ENCODE measurements at regions not wholly inside any gene's neighbourhood (a gene's known extent, or its start where the extent isn't known, plus 50 kb on each side); places are given as distances from the start of the nearest gene placed in this dataset.

DNA sequence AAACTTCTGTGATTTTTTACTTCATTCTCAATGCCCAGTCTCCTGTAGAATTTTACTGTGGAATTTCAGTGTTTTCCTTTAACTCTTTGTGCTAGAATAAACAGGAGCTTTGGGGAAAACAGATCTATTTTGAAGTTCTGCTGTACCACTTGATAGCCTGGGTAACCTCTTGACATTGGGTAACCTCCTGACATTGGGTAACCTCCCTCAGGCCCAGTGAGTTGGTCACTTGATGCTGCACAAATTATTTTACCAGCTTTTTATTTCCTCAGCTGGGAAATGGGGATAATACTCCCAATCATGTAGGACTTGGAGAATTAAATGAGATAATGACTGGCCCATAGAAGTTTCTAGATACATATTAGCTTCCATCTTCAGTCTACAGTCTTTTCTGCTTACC is 137.3 kb upstream of the TOP1 start:
- Histone ChIP-seq H3K27ac (ENCODE audit: extremely low read depth, low read depth, low read length) (no peak overlapping the region), H3K4me1 (replicated peaks in 1 of 2; ENCODE audit: control insufficient read depth in 2 of 2, insufficient read depth in 2 of 2, low read length in 2 of 2) (no peaks in the 10 kb centered on the region), H3K9ac (ENCODE audit: insufficient read depth in 1 of 2, low read depth in 2 of 2, low read length in 2 of 2) (no peak overlapping the region), H3K9me1 (ENCODE audit: control insufficient read depth, insufficient read depth, low read length) (no peaks in the 10 kb centered on the region), H3K4me2 (ENCODE audit: insufficient read depth, low read length) (no peak overlapping the region), H2AFZ (ENCODE audit: low read depth, low read length) (no peak overlapping the region), H3K4me3 (no peak overlapping the region), H3K36me3 (ENCODE audit: control insufficient read depth, insufficient read depth, low read length) (no peaks in the 10 kb centered on the region), H3K9me3 (replicated peaks; ENCODE audit: control insufficient read depth, insufficient read depth, low read depth, low read length) (no peaks in the 10 kb centered on the region), H3K27me3 (ENCODE audit: control insufficient read depth in 2 of 2, insufficient read depth in 2 of 2, low read length in 2 of 2) (peaks cover 0 to 7% of the 10 kb centered on the region in 2 experiments; a peak in 1 of 5 replicates), H4K20me1 (replicated peaks; ENCODE audit: control insufficient read depth, insufficient read depth, low read length) (no peaks in the 10 kb centered on the region; the same call in 1 of the 2 replicates), H3K79me2 (ENCODE audit: control insufficient read depth, insufficient read depth, low read length) (no peaks in the 10 kb centered on the region)
- ATAC-seq, result no peak
- in situ Hi-C loops (cut with MboI) (no loop called here), intact Hi-C loops (cut with micrococcal nuclease) (no loop called here)
- BruUV-seq (replicated peaks), result no TSS peak
- POLR2A ChIA-PET, result interaction anchor here (0.6 kb wide), 1 partner anchor 282 kb away, joined by 3 read pairs; no protein-coding TSS in a partner anchor
- no peak for TF ChIP-seq RFX1 (IDR thresholded peaks at IDR 0.05)
- no peak for DNase-seq (ENCODE audit: extremely low read depth in 1 of 4, low spot score in 3 of 4)
- CTCF ChIA-PET (ENCODE audit: low intra/inter-chr PET ratio), result no interaction called here
- FAIRE-seq, result no peak

DNA sequence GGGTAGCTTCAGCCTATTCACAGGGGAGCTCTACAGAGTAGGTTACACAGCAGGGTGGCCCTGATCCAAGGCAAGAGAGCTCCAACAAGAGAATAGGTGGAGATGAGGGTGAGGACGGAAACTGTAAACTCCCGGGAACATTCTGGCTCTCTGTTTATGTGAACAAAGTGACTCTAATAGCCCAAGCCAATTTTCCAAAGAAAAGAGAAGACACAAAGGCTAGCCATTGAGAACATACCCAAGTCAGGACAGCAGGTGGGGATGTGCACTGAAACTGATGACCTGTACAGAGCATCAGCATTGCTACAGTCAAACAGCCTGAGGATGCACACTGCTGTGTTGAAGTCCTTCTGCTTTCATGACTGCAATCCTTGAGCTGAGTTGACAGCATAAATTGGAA is 136.0 kb upstream of the TOP1 start:
- H3K9me1 ChIP-seq (ENCODE audit: control insufficient read depth, insufficient read depth, low read length), result no peaks in the 10 kb centered on the region
- WGBS (ENCODE audit: insufficient coverage, low coverage, missing lambda C conversion rate), result 0% methylated on average over 2 of the region's 2 CpGs
- intact Hi-C loops (cut with micrococcal nuclease), result no loop called here
- no peaks in the 10 kb centered on the region for H3K4me1 ChIP-seq (replicated peaks in 1 of 2; ENCODE audit: control insufficient read depth in 2 of 2, insufficient read depth in 2 of 2, low read length in 2 of 2)
- H3K4me3 ChIP-seq, result no peak overlapping the region
- BruUV-seq (replicated peaks), result no TSS peak
- POLR2A ChIA-PET, result no interaction called here
- peak; percentile 64; the same call in 2 of the 3 replicates for ATAC-seq
- no peak overlapping the region for H3K27ac ChIP-seq (ENCODE audit: extremely low read depth, low read depth, low read length)
- no peaks in the 10 kb centered on the region for H3K79me2 ChIP-seq (ENCODE audit: control insufficient read depth, insufficient read depth, low read length)
- CTCF ChIA-PET (ENCODE audit: low intra/inter-chr PET ratio), result no interaction called here
- no peak overlapping the region for H2AFZ ChIP-seq (ENCODE audit: low read depth, low read length)
- H4K20me1 ChIP-seq (replicated peaks; ENCODE audit: control insufficient read depth, insufficient read depth, low read length), result no peaks in the 10 kb centered on the region; the same call in 1 of the 2 replicates
- peak in 1 of 4 experiments; percentile 8 for DNase-seq (ENCODE audit: extremely low read depth in 1 of 4, low spot score in 3 of 4)
- no peak overlapping the region for H3K4me2 ChIP-seq (ENCODE audit: insufficient read depth, low read length)
- in situ Hi-C loops (cut with MboI), result no loop called here
- no peak overlapping the region for H3K9ac ChIP-seq (ENCODE audit: insufficient read depth in 1 of 2, low read depth in 2 of 2, low read length in 2 of 2)
- FAIRE-seq, result peak; percentile 72
- H3K36me3 ChIP-seq (ENCODE audit: control insufficient read depth, insufficient read depth, low read length), result no peaks in the 10 kb centered on the region
- 0 out of 5 replicates have a peak, but pooled peaks cover 0 to 5% of the 10 kb centered on the region in 2 experiments for H3K27me3 ChIP-seq (ENCODE audit: control insufficient read depth in 2 of 2, insufficient read depth in 2 of 2, low read length in 2 of 2)
- no peaks in the 10 kb centered on the region for H3K9me3 ChIP-seq (replicated peaks; ENCODE audit: control insufficient read depth, insufficient read depth, low read depth, low read length)
- TF ChIP-seq, protein P1, sequence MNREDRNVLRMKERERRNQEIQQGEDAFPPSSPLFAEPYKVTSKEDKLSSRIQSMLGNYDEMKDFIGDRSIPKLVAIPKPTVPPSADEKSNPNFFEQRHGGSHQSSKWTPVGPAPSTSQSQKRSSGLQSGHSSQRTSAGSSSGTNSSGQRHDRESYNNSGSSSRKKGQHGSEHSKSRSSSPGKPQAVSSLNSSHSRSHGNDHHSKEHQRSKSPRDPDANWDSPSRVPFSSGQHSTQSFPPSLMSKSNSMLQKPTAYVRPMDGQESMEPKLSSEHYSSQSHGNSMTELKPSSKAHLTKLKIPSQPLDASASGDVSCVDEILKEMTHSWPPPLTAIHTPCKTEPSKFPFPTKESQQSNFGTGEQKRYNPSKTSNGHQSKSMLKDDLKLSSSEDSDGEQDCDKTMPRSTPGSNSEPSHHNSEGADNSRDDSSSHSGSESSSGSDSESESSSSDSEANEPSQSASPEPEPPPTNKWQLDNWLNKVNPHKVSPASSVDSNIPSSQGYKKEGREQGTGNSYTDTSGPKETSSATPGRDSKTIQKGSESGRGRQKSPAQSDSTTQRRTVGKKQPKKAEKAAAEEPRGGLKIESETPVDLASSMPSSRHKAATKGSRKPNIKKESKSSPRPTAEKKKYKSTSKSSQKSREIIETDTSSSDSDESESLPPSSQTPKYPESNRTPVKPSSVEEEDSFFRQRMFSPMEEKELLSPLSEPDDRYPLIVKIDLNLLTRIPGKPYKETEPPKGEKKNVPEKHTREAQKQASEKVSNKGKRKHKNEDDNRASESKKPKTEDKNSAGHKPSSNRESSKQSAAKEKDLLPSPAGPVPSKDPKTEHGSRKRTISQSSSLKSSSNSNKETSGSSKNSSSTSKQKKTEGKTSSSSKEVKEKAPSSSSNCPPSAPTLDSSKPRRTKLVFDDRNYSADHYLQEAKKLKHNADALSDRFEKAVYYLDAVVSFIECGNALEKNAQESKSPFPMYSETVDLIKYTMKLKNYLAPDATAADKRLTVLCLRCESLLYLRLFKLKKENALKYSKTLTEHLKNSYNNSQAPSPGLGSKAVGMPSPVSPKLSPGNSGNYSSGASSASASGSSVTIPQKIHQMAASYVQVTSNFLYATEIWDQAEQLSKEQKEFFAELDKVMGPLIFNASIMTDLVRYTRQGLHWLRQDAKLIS (CRISPR knock-in tag; IDR thresholded peaks at IDR 0.05), result no peak
- TF ChIP-seq, protein P2, sequence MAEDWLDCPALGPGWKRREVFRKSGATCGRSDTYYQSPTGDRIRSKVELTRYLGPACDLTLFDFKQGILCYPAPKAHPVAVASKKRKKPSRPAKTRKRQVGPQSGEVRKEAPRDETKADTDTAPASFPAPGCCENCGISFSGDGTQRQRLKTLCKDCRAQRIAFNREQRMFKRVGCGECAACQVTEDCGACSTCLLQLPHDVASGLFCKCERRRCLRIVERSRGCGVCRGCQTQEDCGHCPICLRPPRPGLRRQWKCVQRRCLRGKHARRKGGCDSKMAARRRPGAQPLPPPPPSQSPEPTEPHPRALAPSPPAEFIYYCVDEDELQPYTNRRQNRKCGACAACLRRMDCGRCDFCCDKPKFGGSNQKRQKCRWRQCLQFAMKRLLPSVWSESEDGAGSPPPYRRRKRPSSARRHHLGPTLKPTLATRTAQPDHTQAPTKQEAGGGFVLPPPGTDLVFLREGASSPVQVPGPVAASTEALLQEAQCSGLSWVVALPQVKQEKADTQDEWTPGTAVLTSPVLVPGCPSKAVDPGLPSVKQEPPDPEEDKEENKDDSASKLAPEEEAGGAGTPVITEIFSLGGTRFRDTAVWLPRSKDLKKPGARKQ (CRISPR knock-in tag; IDR thresholded peaks at IDR 0.05), result no peak
- TF ChIP-seq RAD21 (CRISPR knock-in tag; conservative IDR thresholded peaks at IDR 0.05 in 1 of 2, IDR thresholded peaks at IDR 0.05 in 1 of 2), result 0 out of 4 replicates have a peak, but pooled peaks of 1 of the 2 experiments have one; percentile 27
- TF ChIP-seq BCOR (IDR thresholded peaks at IDR 0.05), result no peak
- TF ChIP-seq SREBF1 (IDR thresholded peaks at IDR 0.05; ENCODE audit: borderline replicate concordance, low read depth, low read length), result no peak
- no peak for TF ChIP-seq SPI1 (IDR thresholded peaks at IDR 0.05; ENCODE audit: borderline replicate concordance, low read depth, low read length)
- no peak for TF ChIP-seq SNRNP70 (optimal IDR thresholded peaks at IDR 0.05; ENCODE audit: low read depth, low read length)

All from K562 (cell line).